KMS-11 (cell line): ENCODE measurements at regions not wholly inside any gene's neighbourhood (a gene's known extent, or its start where the extent isn't known, plus 50 kb on each side); places are given as distances from the start of the nearest gene placed in this dataset.

ENCODE experiments used
- H2AFZ ChIP-seq: fragments of 200-600 bp; sonication (generic); 2 replicates; pipeline ENCODE4 v1.6.1; 2016; ENCODE audit warnings: antibody characterized with exemption, mixed run types, low read depth
- H3K27ac ChIP-seq: fragments of 200-600 bp; sonication (generic); 2 replicates; pipeline ENCODE4 v1.6.1; 2016; ENCODE audit warnings: mild to moderate bottlenecking, mixed run types
- H3K27me3 ChIP-seq: fragments of 200-600 bp; sonication (generic); 2 replicates; pipeline ENCODE4 v1.6.1; 2017; ENCODE audit warnings: mild to moderate bottlenecking, low read depth, mixed run types, moderate library complexity; ENCODE audit not compliant: insufficient read depth
- H3K36me3 ChIP-seq: fragments of 200-600 bp; sonication (generic); 2 replicates; pipeline ENCODE4 v1.6.1; 2017; ENCODE audit warnings: mild to moderate bottlenecking, mixed run types; ENCODE audit not compliant: insufficient read depth
- H3K4me1 ChIP-seq: fragments of 200-600 bp; sonication (generic); 2 replicates; pipeline ENCODE4 v1.6.1; 2016; ENCODE audit warnings: mild to moderate bottlenecking, low read depth, mixed run types; ENCODE audit not compliant: poor library complexity, severe bottlenecking
- H3K4me2 ChIP-seq: fragments of 200-600 bp; sonication (generic); 2 replicates; pipeline ENCODE4 v1.7.0; 2016; ENCODE audit warnings: mild to moderate bottlenecking, mixed run types
- H3K4me3 ChIP-seq: fragments of 200-600 bp; sonication (generic); IDR thresholded peaks from 2 replicates; pipeline ENCODE4 v1.6.1; 2017; ENCODE audit warnings: low read depth, low read length, mixed read lengths; ENCODE audit not compliant: insufficient read depth
- H3K79me2 ChIP-seq: fragments of 200-600 bp; sonication (generic); 2 replicates; pipeline ENCODE4 v1.6.1; 2016; ENCODE audit warnings: low read depth, mixed run types; ENCODE audit not compliant: insufficient read depth
- H3K9ac ChIP-seq: fragments of 200-600 bp; sonication (generic); 2 replicates; pipeline ENCODE4 v1.6.1; 2016; ENCODE audit warnings: mild to moderate bottlenecking, mixed run types
- H4K20me1 ChIP-seq: fragments of 200-600 bp; sonication (generic); 2 replicates; pipeline ENCODE4 v1.6.1; 2016; ENCODE audit warnings: mild to moderate bottlenecking, mixed run types; ENCODE audit not compliant: insufficient read depth
- CTCF ChIP-seq: fragments of 200-600 bp; sonication (generic); conservative IDR thresholded peaks from 2 replicates; pipeline ENCODE4 v1.6.1; 2017; ENCODE audit warnings: low read depth, mild to moderate bottlenecking, antibody characterized with exemption, low read length, moderate library complexity, mixed read lengths

- Histone ChIP-seq H3K36me3 (no peaks in the 10 kb centered on the region), H3K4me3 (no peak overlapping the region), H3K9ac (no peak overlapping the region), H3K79me2 (no peaks in the 10 kb centered on the region), H3K27me3 (no peaks in the 10 kb centered on the region), H3K27ac (no peak overlapping the region), H3K4me1 (no peaks in the 10 kb centered on the region), H2AFZ (no peak overlapping the region), H3K4me2 (no peak overlapping the region), H4K20me1 (no peaks in the 10 kb centered on the region)
- TF ChIP-seq CTCF: no peak
These were observed 221.6 kb downstream of the LPIN1 start for GRCh38 chr2:11967946-11968465.

- Histone ChIP-seq H3K4me1 (no peaks in the 10 kb centered on the region), H3K27ac (no peak overlapping the region), H3K79me2 (no peaks in the 10 kb centered on the region), H4K20me1 (no peaks in the 10 kb centered on the region), H3K9ac (no peak overlapping the region), H3K27me3 (no peaks in the 10 kb centered on the region), H2AFZ (no peak overlapping the region), H3K4me2 (no peak overlapping the region), H3K4me3 (no peak overlapping the region), H3K36me3 (no peaks in the 10 kb centered on the region)
- TF ChIP-seq CTCF: no peak
These were observed 222.1 kb downstream of the LPIN1 start for GRCh38 chr2:11968521-11968920.

GRCh38 chr2:11969774-11970173, 223.3 kb downstream of the LPIN1 start:
- H3K79me2 ChIP-seq: no peaks in the 10 kb centered on the region
- H3K36me3 ChIP-seq: no peaks in the 10 kb centered on the region
- H2AFZ ChIP-seq: no peak overlapping the region
- no peak overlapping the region for H3K4me2 ChIP-seq
- H3K9ac ChIP-seq: no peak overlapping the region
- no peak for TF ChIP-seq CTCF
- H3K27ac ChIP-seq: no peak overlapping the region
- H3K4me3 ChIP-seq: no peak overlapping the region
- H3K27me3 ChIP-seq: no peaks in the 10 kb centered on the region
- no peaks in the 10 kb centered on the region for H3K4me1 ChIP-seq
- no peaks in the 10 kb centered on the region for H4K20me1 ChIP-seq

GRCh38 chr2:11974573-11974972, 228.1 kb downstream of the LPIN1 start:
- no peak overlapping the region for H3K27ac ChIP-seq
- H3K4me2 ChIP-seq: no peak overlapping the region
- H3K79me2 ChIP-seq: no peaks in the 10 kb centered on the region
- no peaks in the 10 kb centered on the region for H3K4me1 ChIP-seq
- H3K9ac ChIP-seq: no peak overlapping the region
- no peak for TF ChIP-seq CTCF
- H4K20me1 ChIP-seq: no peaks in the 10 kb centered on the region
- no peaks in the 10 kb centered on the region; the same call in 1 of the 2 replicates for H3K36me3 ChIP-seq
- H3K27me3 ChIP-seq: no peaks in the 10 kb centered on the region
- H3K4me3 ChIP-seq: no peak overlapping the region
- no peak overlapping the region for H2AFZ ChIP-seq
